ENCODE measurements at regions not wholly inside any gene's neighbourhood (a gene's known extent, or its start where the extent isn't known, plus 50 kb on each side); places are given as distances from the start of the nearest gene placed in this dataset.

DNA sequence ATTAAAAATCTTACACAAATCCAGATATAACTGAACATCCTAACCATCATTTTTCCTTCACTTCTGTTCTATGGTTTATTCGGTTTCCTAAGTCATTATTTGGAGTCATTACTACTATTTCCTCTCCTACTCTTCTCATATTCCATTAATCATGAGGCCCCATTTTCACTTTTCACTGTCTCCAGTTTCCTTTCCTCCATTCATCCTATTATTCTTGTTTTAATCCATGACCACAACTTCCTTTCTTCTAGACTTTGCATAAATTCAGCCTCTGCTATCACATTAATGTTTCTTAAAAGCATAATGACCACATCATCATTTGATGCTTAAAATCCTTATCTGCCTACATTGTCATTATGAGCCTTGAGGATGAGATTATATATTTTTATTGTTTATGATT is 555.0 kb upstream of the NDST4 start:
- TF ChIP-seq IRX3 (CRISPR knock-in tag; IDR thresholded peaks at IDR 0.05; ENCODE audit: borderline replicate concordance, low read depth), result no peak
- TF ChIP-seq HCFC1 (IDR thresholded peaks at IDR 0.05; ENCODE audit: low read depth, low read length), result no peak
- TF ChIP-seq ZSCAN29 (CRISPR knock-in tag; conservative IDR thresholded peaks at IDR 0.05), result no peak
- TF ChIP-seq ZNF614 (CRISPR knock-in tag; IDR thresholded peaks at IDR 0.05; ENCODE audit: borderline replicate concordance), result no peak
- TF ChIP-seq ZNF17 (CRISPR knock-in tag; IDR thresholded peaks at IDR 0.05), result no peak

Measured in HepG2 (cell line).